GM18867 (cell line): ENCODE measurements at regions not wholly inside any gene's neighbourhood (a gene's known extent, or its start where the extent isn't known, plus 50 kb on each side); places are given as distances from the start of the nearest gene placed in this dataset.

Experiments used
- ATAC-seq: cut with Tn5 transposase; IDR thresholded peaks from one replicate; pipeline ENCODE4 v1.9.1; 2021; ENCODE audit warnings: mild to moderate bottlenecking, moderate library complexity; ENCODE audit not compliant: unreplicated experiment

- no peak for ATAC-seq
These were observed 82.9 kb downstream of the ELOVL4 start for GRCh38 chr6:79864421-79864820.

- no peak for ATAC-seq
These were observed 83.4 kb downstream of the ELOVL4 start for GRCh38 chr6:79864001-79864400.

DNA sequence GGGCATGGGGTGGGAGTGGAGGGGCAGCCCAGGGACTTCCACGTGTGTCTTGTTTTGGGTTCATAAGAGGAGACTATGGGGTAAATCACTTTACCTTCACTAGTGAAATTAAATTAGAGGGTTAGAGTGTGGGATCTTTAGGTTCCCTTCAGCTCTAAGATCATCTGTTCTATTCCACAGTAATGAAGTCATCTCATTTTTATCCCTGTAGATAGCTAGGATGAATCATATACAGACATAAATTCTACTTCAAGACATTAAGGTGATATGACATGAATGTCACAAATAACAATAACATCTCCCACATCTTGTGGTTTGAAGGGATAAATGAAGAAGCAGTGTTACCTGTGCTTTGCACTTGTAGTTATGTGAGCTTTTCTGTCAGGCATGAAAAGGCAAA lies 83.8 kb downstream of the ELOVL4 start:
- ATAC-seq, result no peak

DNA sequence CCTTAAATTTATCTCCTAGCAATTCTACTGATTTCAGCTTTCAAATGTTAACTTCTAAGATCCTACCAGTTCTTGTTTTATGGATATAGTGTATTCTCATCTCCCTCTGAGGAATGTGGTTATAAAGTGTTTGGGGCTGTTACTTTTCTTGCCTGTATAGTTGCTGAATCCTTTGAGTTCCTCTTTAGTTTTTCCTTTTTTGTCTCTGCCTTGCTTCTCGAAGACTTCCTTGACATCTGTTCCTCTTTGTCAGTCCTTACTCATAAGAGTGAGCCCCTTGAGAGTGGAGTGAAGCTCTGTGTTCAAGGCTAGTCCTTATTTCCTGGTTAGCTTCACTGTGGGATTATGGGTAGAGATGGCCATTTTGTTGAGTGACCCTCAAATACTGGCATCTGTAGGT lies 84.6 kb downstream of the ELOVL4 start:
- no peak for ATAC-seq

GRCh38 chr6:79862126-79862525 lies 85.2 kb downstream of the ELOVL4 start:
- ATAC-seq, result no peak

DNA sequence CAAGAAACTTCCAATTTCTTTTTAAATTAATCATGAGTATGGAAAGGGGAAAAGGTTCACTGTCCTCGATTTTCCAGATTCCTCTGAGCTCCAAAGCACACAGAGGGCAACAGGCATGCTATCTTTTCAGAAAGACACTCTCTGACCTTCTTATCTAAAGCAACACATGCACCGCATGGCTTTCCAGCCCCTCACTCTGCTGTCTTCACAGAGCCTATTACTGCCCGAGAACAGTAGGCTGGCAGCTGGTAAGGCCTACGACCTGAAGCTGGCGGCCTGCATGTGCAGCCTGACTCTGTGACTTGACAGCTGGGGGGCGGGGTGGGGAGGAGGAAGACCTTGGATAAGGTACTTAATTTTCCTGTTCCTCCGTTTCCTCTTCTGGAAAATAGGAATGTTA lies 86.3 kb downstream of the ELOVL4 start:
- no peak for ATAC-seq

GRCh38 chr6:79847426-79847825 lies 99.9 kb downstream of the ELOVL4 start:
- no peak for ATAC-seq

GRCh38 chr6:79842376-79843040 lies 104.8 kb downstream of the ELOVL4 start:
- peak; percentile 59 for ATAC-seq

DNA sequence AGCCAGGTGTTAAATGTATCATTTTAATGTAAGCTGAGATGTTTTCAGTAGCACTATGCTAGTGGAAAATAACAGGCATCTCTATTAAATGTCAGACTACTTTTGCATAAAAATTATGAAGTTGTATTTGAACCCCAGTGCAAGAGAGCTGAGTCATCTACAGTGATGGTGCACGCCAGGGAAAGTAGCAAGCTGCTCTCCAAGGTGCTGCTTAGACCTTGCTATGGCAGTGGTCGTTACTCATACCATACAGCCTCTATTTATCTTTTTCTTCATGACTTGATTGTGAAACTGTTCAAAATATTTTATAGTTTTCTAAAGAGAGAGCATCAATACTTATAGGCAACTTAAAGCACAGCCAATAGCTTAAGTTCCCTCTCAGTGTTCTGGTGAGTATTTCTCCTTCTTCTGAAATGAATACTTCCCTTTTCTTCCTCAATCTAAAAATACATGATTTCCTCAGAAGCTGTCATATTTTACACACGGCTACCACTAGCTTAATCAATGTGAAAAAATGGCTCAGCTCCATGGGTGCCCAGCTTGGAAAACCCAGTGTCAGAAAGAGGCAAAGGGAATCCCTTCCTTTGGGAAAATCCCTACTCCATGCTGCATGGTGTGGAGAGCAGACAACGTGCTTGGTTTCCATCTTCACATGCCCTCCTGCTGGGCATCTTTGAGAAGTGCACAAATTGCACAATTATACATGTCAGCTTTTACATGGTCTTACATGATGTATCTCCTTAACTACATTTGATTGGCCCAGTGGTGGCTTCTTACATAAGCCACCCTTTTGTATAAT lies 105.6 kb downstream of the ELOVL4 start:
- peak; percentile 52 for ATAC-seq

- no peak for ATAC-seq
These were observed 108.5 kb downstream of the ELOVL4 start for GRCh38 chr6:79838851-79839250.

DNA sequence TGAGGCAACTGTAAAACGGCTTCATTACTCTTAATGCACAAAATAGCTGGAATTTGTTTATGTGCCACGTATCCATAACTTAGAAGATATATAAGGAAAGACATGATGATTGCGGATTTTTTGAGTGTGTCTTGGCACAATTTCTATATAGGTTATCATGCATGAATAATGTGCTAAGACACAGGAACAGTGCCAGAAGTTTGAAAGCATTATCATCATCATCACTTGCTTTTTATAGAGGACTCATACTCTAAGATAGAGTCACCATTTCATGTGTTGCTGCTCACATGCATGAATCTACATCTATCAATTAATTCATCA lies 113.4 kb downstream of the ELOVL4 start:
- no peak for ATAC-seq

- no peak for ATAC-seq
These were observed 113.9 kb downstream of the ELOVL4 start for GRCh38 chr6:79833264-79833963.

GRCh38 chr6:79832723-79833122 lies 114.6 kb downstream of the ELOVL4 start:
- ATAC-seq, result no peak

GRCh38 chr6:79824202-79824601 lies 123.2 kb downstream of the ELOVL4 start:
- ATAC-seq, result no peak

DNA sequence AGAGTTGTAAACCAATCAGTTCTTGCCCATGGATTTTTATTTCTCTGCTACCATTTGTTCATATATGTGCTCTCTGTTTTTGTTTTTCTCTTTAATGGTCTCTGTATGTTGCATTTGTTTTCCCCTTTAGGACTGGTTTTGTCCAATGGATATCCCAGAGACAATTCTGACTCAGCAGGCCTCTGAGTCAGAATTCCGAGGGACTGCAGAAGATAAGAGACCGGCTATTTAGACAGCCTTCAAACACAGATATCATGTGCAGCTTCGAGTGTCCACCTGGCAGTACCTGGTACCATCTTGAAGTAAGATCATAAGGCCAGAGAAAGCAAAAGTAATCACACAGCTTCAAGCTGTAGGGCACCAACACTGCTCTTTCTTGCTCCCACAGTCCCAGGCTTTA lies 125.5 kb downstream of the ELOVL4 start:
- no peak for ATAC-seq

DNA sequence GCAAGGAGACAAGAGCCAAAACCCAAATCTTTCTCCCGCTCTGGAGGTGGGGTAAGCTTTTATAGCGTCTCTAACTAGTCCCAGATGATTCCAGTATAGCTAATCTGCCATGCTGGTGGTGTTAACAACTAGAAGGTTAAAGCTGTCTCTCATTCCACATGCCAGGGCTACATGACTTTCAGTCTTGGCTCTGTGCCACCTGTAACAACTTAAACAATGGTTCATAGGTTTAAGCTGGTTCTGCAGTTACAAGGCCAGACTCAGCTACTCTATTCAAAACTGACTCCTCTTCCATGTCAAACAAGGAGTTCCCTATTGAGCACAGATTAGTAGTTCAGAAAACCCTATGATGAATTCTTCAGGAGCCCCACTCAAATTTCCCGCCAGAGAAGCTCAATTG lies 128.9 kb downstream of the ELOVL4 start:
- ATAC-seq, result no peak

DNA sequence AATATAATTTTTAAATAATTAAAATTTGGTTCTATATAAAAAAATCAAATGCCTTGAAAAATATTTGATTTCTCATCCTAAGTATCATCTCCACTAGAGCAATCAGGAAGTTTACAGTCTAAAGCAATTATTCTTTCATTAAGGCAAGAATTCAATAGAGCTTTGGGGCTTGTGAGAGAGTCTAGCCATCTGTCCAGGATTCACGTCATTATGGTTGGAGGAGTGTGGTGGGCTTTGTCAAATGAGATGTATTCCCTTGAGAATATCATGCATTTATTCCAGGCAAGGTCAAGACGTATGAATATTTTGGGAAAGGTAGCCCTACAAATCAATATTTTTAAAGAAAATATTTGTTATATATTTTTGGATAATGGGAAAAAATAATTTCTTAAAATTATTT lies 132.4 kb downstream of the ELOVL4 start:
- no peak for ATAC-seq

GRCh38 chr6:79813854-79814709 lies 133.3 kb downstream of the ELOVL4 start:
- peak; percentile 96 for ATAC-seq

- ATAC-seq, result no peak
These were observed 134.1 kb downstream of the ELOVL4 start for GRCh38 chr6:79813143-79813850.

GRCh38 chr6:79812195-79812594 lies 135.2 kb downstream of the ELOVL4 start:
- ATAC-seq, result no peak

DNA sequence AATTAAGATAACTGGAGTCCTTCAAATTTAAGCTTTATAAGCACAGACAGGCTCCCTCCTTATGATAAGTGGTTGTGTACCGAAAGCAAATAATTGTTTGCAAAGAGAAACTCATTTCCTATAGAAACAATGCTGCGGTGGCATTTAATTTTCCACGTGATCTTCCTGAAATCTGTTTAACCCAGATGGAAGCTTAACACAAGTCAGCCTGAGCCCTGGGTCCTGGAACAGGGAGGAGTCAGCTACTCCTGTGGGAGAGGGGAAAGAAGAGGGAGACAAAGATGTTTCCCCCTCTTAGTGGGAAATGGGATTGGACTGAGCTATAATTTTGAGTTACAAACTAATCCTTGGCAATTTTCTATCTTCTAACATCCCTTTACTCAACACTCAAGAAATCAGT lies 136.5 kb downstream of the ELOVL4 start:
- ATAC-seq, result no peak
